HG02610 (cell line): ENCODE measurements at regions not wholly inside any gene's neighbourhood (a gene's known extent, or its start where the extent isn't known, plus 50 kb on each side); places are given as distances from the start of the nearest gene placed in this dataset.
"Not testable (repeated sequence)": the region's sequence is repeated elsewhere in the genome, so short reads cannot be mapped to it uniquely, and the experiment has no call there.

Experiments used
- ATAC-seq: cut with Tn5 transposase; IDR thresholded peaks from one replicate; pipeline ENCODE4 v1.9.1; 2021; ENCODE audit warnings: mild to moderate bottlenecking, moderate library complexity; ENCODE audit not compliant: unreplicated experiment

DNA sequence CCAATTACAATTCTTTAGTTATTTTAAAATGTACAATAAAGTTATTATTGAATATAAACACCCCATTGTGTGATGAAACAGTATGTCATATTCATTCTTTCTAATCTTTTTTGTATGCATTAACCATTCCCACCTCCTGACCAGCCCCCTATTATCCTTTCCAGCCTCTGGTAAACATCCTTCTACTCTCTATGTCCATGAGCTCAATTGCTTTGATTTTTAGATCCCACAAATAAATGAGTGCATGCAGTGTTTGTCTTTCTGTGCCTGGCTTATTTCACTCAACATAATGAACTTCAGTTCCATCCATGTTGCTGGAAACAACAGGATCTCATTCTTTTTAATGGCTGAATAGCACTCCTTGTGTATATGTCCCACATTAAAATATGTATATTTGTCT, 1858.9 kb upstream of the C9orf72 start:
- no peak for ATAC-seq

GRCh38 chr9:29432656-29433055, 1859.4 kb upstream of the C9orf72 start:
- not testable (repeated sequence) for ATAC-seq

GRCh38 chr9:29435368-29435767, 1862.1 kb upstream of the C9orf72 start:
- no peak for ATAC-seq

DNA sequence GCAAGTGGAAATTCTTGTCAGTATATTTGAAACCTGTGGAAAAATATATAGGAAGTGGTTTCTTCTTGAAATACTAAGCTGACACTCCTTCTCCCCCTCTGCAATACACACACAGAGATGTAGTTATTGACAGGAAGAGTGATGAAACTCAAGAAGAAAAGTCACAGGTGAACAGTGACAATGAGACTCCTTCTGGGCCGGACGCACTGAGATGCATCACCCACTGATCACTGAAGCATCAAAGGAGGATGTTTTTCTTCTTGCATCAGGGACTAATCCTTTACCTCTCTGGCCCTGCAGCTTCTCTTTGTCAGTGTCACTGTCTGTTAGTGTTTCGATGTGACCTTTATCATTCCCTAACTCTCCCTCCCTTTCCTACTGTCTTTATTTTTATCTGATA, 1864.2 kb upstream of the C9orf72 start:
- no peak for ATAC-seq

DNA sequence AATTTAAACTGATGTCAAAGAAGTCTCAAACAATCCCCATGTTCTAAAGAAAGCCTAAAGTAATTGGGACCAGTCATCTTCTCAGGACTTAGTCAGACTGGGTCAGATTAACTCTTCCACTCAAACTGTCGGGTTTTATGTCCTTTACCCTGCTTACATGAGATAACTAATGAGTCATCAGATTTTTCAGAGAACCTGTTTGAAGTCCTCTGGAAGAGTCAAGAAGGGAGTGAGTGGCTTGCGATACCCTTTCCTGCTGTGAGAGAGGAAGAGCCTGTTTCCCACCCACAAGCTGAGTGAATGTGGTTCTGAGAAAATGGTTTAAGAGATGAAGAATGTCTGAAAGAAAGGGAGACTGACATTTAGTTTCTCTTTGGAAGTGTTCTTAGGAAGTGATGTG, 1866.7 kb upstream of the C9orf72 start:
- no peak for ATAC-seq

GRCh38 chr9:29440449-29440848, 1867.2 kb upstream of the C9orf72 start:
- no peak for ATAC-seq

DNA sequence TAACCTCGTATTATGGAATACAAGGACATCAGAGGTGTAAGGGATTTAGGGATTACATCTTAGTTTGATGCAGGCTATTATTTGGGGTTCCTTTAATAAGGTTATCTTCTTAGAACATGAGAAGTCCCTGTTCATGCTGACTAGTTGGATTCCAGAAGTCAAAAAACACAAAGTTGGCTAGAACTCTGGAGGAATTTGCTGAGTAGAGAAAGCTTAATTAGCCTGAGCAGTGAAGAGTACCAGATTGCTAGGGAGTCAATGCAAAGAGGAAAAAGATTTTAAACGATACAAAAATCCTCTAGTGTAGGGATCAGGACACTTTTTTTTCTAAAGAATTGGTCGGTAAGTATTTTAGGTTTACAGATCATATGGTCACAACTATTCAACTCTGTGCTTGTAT, 1872.5 kb upstream of the C9orf72 start:
- ATAC-seq: no peak

DNA sequence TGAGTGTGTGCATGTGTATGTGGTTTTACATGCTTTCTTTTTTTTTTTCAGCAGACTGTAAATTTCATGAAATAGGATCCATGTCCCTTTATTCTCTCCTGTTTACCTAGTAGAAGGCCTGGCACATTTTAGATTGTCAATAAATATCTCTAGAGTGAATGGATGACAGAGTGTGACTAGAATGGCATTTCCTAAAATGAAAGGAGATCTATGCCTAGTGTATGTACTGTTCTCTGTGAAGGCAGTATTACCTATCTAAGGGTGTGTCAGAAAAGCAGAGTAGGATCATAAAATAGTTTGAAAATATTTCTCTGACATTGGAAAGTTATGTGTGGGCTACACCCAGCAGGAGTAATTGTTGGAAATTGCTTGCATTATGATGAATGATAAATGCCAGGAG, 1876.0 kb upstream of the C9orf72 start:
- ATAC-seq: no peak

GRCh38 chr9:29450343-29450875, 1877.1 kb upstream of the C9orf72 start:
- ATAC-seq: not testable (repeated sequence)

DNA sequence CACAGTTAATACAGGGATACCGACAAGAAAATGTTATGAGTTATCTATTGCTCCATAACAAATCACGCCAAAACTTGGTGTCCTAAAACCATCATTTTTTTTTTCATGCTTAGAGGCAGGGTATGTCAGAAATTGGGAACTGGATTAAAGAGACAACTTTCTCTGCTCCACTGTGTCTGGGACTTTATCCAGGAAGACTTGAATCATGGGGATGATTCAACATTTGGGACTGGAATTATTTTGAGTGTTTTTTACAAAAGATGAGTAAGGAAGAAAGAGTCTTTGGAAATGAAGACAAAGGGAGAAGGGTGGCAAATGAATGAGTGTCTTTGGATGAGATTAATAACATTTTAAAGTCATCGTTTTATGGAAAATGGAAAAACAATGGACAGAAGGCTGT, 1883.7 kb upstream of the C9orf72 start:
- no peak for ATAC-seq

- ATAC-seq: no peak
Observed at GRCh38 chr9:29475471-29475870, 1902.2 kb upstream of the C9orf72 start.

DNA sequence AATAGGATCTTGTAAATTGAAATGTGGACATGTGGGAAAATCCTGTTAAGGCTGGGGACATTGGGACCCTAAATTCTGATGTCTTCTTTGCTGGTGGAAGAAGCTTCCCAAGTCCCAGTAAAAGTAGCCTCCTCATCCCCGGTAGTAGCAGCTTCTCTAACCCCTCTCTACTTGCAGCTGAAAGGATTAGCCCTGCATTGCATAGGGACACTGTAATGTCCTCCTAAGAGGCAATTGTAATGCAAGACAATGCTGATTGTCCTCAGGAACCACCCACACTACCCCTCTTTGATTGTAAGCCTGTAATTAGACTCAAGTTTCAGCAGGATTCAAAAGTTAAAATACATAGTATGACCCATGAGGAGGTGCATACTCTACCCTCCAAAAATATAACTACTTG, 1938.4 kb upstream of the C9orf72 start:
- ATAC-seq: no peak

- ATAC-seq: no peak
Observed at GRCh38 chr9:29514336-29514735, 1941.1 kb upstream of the C9orf72 start.

- ATAC-seq: no peak
Observed at GRCh38 chr9:29514862-29515261, 1941.6 kb upstream of the C9orf72 start.

- no peak for ATAC-seq
Observed at GRCh38 chr9:29548436-29548835, 1975.2 kb upstream of the C9orf72 start.

DNA sequence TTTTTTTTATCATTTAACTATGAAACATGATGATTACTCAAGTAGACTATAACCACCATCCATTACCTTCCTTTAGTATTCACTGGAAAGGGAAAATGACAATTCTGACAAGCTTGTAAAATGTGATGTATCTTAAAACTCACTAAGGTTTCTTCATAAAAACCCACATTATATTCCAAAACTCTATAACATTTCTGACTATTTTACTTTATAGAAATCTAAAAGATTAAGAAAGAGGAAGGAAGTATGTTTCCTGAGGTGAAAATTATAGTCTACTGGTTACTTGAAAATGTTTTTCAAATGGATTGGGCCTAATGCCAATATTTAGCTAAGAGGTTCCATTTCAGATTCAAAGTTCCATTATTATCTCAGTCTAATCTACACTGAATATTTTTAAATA, 1982.2 kb upstream of the C9orf72 start:
- ATAC-seq: no peak

DNA sequence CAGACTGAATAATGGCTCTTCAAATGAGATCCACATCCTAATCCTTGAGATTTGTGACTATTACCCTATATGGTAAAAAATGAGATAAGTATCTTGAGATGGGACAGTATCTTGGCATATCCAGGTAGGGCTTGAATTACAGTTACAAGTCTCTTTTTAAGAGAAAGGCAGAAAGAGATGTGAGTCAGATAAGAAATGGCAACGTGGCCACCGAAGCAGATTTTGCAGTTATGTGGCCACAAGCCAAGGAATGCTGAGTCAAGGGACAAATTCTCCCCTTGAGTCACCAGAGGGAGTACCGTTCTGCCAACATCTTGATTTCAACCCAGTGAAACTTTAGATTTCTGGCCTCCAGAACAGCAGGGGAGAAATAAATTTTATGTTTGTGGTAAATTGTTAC, 1983.0 kb upstream of the C9orf72 start:
- ATAC-seq: no peak

DNA sequence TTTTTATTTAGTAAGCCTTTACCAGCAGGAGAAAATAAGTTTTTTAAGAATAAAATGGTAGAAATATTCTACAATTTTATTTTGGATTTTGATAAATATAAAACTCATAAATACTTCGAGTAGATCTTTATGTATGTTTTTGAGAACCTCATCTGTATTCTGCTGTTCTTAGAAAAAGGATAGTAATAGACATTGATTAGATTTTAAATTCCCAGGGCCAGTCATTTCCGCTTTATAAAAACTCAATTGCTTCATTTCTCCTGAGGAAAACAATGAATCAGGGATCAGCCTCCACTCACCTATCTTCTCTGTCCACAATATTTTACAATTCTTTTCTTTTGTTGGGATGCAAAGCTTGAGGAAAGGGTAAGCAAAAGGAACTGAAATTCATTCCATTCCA, 1983.5 kb upstream of the C9orf72 start:
- ATAC-seq: no peak

- ATAC-seq: no peak
Observed at GRCh38 chr9:29564564-29564963, 1991.3 kb upstream of the C9orf72 start.

DNA sequence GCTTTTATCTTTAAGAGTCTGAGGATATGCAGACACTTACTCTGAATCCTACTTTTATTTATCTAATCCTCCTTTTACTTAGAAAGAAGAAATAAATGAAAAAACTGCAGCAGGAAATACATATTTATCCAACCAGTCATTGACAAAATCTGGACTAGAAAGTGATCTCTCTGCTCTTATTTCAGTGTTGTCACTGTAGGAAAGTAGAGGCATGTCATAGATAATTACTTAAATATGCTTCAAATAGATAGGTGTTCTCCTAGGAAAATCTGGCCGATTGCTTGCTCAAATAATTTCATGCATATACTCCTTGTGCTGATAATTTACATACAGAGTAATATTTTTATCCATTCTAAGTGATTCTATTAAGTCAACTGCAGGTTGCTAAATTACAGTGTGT, 2001.9 kb upstream of the C9orf72 start:
- ATAC-seq: no peak

- ATAC-seq: no peak
Observed at GRCh38 chr9:29588361-29588760, 2015.1 kb upstream of the C9orf72 start.

DNA sequence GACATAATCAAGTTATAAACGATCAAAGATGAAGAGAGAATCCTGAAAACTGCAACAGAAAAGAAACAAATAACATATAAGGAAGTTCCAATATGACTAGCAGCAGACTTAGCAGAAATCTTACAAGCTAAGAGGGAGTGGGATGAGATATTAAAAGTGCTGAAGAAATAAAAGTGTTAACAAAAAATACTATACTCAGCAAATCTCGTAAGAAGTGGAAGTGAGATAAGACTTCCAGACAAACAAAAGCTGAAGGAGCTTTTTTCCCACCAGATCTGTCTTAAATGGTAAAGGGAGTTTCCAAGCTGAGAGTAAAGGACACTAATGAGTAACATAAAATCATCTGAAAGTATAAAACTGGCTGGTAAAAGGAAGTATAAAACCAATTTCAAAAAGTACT, 2036.0 kb upstream of the C9orf72 start:
- ATAC-seq: no peak

GRCh38 chr9:29613773-29614172, 2040.5 kb upstream of the C9orf72 start:
- no peak for ATAC-seq

DNA sequence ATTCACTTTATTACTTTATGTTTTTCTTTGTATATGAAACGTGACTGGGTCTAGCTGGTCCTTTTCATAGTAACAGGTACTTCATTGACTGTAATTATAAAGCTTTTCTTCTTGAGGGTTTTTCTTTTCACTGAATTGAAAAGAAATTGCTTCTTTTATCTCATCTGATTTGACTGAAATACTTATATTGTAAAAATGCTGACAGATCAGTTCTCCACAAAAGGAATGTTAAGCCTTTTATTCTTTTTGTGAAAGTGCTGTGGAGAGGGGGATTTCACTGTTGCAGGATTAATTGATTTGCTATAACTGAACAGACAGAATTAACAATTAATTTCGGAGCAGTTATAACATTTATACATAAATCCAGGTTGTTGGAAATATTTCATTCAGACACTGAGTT, 2043.6 kb upstream of the C9orf72 start:
- no peak for ATAC-seq
